HEK293T (cell line): ENCODE measurements at regions not wholly inside any gene's neighbourhood (a gene's known extent, or its start where the extent isn't known, plus 50 kb on each side); places are given as distances from the start of the nearest gene placed in this dataset.

ENCODE experiments used
- CTCF ChIA-PET: fragments of 350-600 bp; formaldehyde crosslinking; extraction: SDS; loops from one replicate; lab custom pipeline; 2021; ENCODE audit warnings: antibody characterized with exemption, inconsistent platforms; lab: Yijun Ruan, JAX
- POLR2A ChIA-PET: fragments of 350-600 bp; formaldehyde crosslinking; extraction: SDS; loops from one replicate; lab custom pipeline; 2020; ENCODE audit warnings: antibody characterized with exemption, inconsistent platforms; lab: Yijun Ruan, JAX
- DNase-seq: peaks from one replicate; pipeline ENCODE4 v3.0.0; 2012; ENCODE audit warnings: mixed read lengths; ENCODE audit errors: extremely low spot score
- ARNT ChIP-seq: fragments of 450-650 bp; IDR thresholded peaks from 2 replicates; pipeline ENCODE4 v1.6.1; 2017; ENCODE audit warnings: mild to moderate bottlenecking
- BHLHE40 ChIP-seq: fragments of 450-650 bp; IDR thresholded peaks from 2 replicates; pipeline ENCODE4 v1.6.1; 2016; ENCODE audit warnings: mild to moderate bottlenecking, moderate library complexity, borderline replicate concordance
- CTBP1 ChIP-seq: fragments of 450-650 bp; IDR thresholded peaks from 2 replicates; pipeline ENCODE4 v1.6.1; 2016; ENCODE audit warnings: borderline replicate concordance
- ELF4 ChIP-seq: fragments of 450-650 bp; IDR thresholded peaks from 2 replicates; pipeline ENCODE4 v1.6.1; 2017; ENCODE audit warnings: antibody characterized with exemption
- FOXA1 ChIP-seq: fragments of 450-650 bp; IDR thresholded peaks from 2 replicates; pipeline ENCODE4 v1.6.1; 2016; ENCODE audit warnings: mild to moderate bottlenecking
- FOXK2 ChIP-seq: fragments of 450-650 bp; IDR thresholded peaks from 2 replicates; pipeline ENCODE4 v1.6.1; 2016; ENCODE audit warnings: mild to moderate bottlenecking
- FOXM1 ChIP-seq: fragments of 450-650 bp; IDR thresholded peaks from 2 replicates; pipeline ENCODE4 v1.6.1; 2017; ENCODE audit warnings: mild to moderate bottlenecking, borderline replicate concordance
- HDGF ChIP-seq: fragments of 450-650 bp; IDR thresholded peaks from 2 replicates; pipeline ENCODE4 v1.6.1; 2017; ENCODE audit warnings: antibody characterized with exemption, borderline replicate concordance
- L3MBTL2 ChIP-seq: fragments of 450-650 bp; conservative IDR thresholded peaks from 2 replicates; pipeline ENCODE4 v1.6.1; 2016; ENCODE audit warnings: mild to moderate bottlenecking
- LEF1 ChIP-seq: fragments of 450-650 bp; IDR thresholded peaks from 2 replicates; pipeline ENCODE4 v1.6.1; 2017; ENCODE audit warnings: mild to moderate bottlenecking, borderline replicate concordance
- NFRKB ChIP-seq: fragments of 450-650 bp; IDR thresholded peaks from 2 replicates; pipeline ENCODE4 v1.6.1; 2016; ENCODE audit warnings: mild to moderate bottlenecking, moderate library complexity
- SP1 ChIP-seq: fragments of 450-650 bp; IDR thresholded peaks from 2 replicates; pipeline ENCODE4 v1.6.1; 2017
- SUZ12 ChIP-seq: fragments of 450-650 bp; IDR thresholded peaks from 2 replicates; pipeline ENCODE4 v1.6.1; 2016; ENCODE audit warnings: mild to moderate bottlenecking
- TARDBP ChIP-seq: fragments of 450-650 bp; IDR thresholded peaks from 2 replicates; pipeline ENCODE4 v1.6.1; 2016
- ZNF384 ChIP-seq: fragments of 450-650 bp; IDR thresholded peaks from 2 replicates; pipeline ENCODE4 v1.6.1; 2016
- TF ChIP-seq, protein P1 (sequence below): fragments of 450-650 bp; IDR thresholded peaks from 2 replicates; pipeline ENCODE4 v1.6.1; 2016

DNA sequence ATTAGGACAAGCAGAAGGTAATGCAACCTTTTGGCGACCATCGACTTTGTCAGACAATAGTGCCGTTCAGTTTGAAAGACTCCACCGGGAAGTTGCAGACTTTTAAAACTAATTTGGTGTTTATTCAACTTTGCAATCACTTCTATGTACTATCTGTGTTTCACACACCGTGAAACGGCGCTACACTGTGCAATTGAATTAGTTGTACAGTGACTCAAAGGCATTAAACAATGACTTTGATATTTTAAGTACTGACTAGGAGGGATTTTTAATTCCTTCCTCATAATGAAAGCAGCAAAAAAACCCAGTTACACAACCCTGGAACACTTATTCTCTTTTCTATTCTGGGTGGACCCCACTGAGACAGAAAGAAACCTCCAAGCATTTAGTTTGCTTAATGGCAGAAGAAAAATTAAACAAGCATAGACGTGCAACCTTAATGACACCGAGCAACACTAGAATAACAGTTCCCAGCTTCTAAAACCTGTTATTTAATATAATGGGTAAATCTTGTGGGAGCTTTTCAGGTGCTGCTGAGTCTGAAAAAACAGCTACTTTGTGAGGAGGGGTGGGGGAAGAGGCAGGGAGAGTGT lies 176.8 kb downstream of the LMO4 start:
- POLR2A ChIA-PET = no interaction called here
- no peak for DNase-seq
- CTCF ChIA-PET = no interaction called here
- TF ChIP-seq ELF4 (no peak), FOXM1 (no peak), ARNT (no peak), NFRKB (no peak), SUZ12 (no peak), CTBP1 (no peak), LEF1 (no peak), L3MBTL2 (no peak), HDGF (no peak), TARDBP (no peak), FOXA1 (no peak), FOXK2 (no peak), BHLHE40 (no peak), ZNF384 (no peak), SP1 (no peak)
- TF ChIP-seq, protein P1, sequence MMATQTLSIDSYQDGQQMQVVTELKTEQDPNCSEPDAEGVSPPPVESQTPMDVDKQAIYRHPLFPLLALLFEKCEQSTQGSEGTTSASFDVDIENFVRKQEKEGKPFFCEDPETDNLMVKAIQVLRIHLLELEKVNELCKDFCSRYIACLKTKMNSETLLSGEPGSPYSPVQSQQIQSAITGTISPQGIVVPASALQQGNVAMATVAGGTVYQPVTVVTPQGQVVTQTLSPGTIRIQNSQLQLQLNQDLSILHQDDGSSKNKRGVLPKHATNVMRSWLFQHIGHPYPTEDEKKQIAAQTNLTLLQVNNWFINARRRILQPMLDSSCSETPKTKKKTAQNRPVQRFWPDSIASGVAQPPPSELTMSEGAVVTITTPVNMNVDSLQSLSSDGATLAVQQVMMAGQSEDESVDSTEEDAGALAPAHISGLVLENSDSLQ = no peak

DNA sequence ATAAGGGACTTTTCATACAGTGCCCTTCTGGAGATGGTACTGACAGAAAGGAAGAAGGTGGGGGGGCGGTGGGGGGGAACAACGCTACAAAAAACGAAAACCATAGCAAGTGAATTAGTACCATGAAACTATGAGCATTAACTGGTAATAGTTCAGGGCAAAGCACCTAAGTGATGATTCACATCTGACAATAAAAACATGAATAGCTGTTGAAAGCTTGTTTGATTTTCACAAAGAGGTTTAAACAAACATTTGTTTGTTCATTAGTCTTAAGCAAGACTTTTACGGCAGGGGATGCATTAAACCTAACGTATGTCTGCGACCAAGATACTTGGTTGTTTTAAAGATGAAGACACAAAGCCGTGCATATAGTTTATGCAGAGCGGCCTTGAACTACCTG lies 177.5 kb downstream of the LMO4 start:
- ChIA-PET POLR2A (no interaction called here), CTCF (interaction anchor here (0.5 kb wide), 1 partner anchor 212 kb away, joined by 3 read pairs; no protein-coding TSS in a partner anchor)
- no peak for TF ChIP-seq HDGF
- TF ChIP-seq, protein P1 = no peak
- DNase-seq = no peak

- no peak for TF ChIP-seq FOXK2
- TF ChIP-seq ELF4 = no peak
- no peak for TF ChIP-seq ZNF384
- TF ChIP-seq LEF1 = no peak
- no peak for TF ChIP-seq L3MBTL2
- no peak for TF ChIP-seq NFRKB
- TF ChIP-seq ARNT = no peak
- no peak for TF ChIP-seq FOXA1
- no peak for TF ChIP-seq SUZ12
- no peak for TF ChIP-seq HDGF
- TF ChIP-seq, protein P1 = no peak
- ChIA-PET POLR2A (no interaction called here), CTCF (no interaction called here)
- DNase-seq = no peak
These were observed 179.6 kb downstream of the LMO4 start for GRCh38 chr1:87508247-87508787.

GRCh38 chr1:87510540-87510939 lies 181.9 kb downstream of the LMO4 start:
- DNase-seq = no peak
- TF ChIP-seq CTBP1 (no peak), SUZ12 (no peak), NFRKB (no peak), L3MBTL2 (no peak), TARDBP (no peak), LEF1 (no peak), FOXA1 (no peak), SP1 (no peak), BHLHE40 (no peak), HDGF (no peak), ARNT (no peak), FOXK2 (no peak), ZNF384 (no peak), ELF4 (no peak), FOXM1 (no peak)
- TF ChIP-seq, protein P1 = no peak
- CTCF ChIA-PET = no interaction called here
- POLR2A ChIA-PET = no interaction called here

- no peak for TF ChIP-seq ARNT
- TF ChIP-seq BHLHE40 = no peak
- no peak for TF ChIP-seq FOXM1
- no peak for TF ChIP-seq FOXK2
- no peak for TF ChIP-seq ELF4
- no peak for TF ChIP-seq HDGF
- no peak for TF ChIP-seq ZNF384
- TF ChIP-seq SUZ12 = no peak
- TF ChIP-seq FOXA1 = no peak
- TF ChIP-seq, protein P1 = no peak
- no peak for TF ChIP-seq SP1
- no peak for TF ChIP-seq LEF1
- no peak for TF ChIP-seq NFRKB
- no peak for TF ChIP-seq L3MBTL2
- TF ChIP-seq TARDBP = no peak
- no peak for TF ChIP-seq CTBP1
- POLR2A ChIA-PET = no interaction called here
- CTCF ChIA-PET = no interaction called here
- DNase-seq = no peak
These were observed 182.8 kb downstream of the LMO4 start for GRCh38 chr1:87511449-87511848.
